HepG2 (cell line): ENCODE measurements at regions not wholly inside any gene's neighbourhood (a gene's known extent, or its start where the extent isn't known, plus 50 kb on each side); places are given as distances from the start of the nearest gene placed in this dataset.

Experiments used
- CHD2 ChIP-seq: IDR thresholded peaks from 2 replicates; pipeline ENCODE4 v1.6.1; 2011; ENCODE audit warnings: low read depth, low read length, improper control_type of control experiment
- FOSL2 ChIP-seq: sonication (generic); formaldehyde crosslinking; IDR thresholded peaks from 2 replicates; pipeline ENCODE4 v1.4.0; 2020; ENCODE audit warnings: missing genetic modification reagents
- KMT2B ChIP-seq: IDR thresholded peaks from 2 replicates; pipeline ENCODE4 v1.6.1; 2016; ENCODE audit warnings: missing genetic modification reagents, missing compliant biosample characterization
- MEIS2 ChIP-seq: sonication (generic); formaldehyde crosslinking; IDR thresholded peaks from 2 replicates; pipeline ENCODE4 v1.9.0; 2021; ENCODE audit warnings: mild to moderate bottlenecking, missing genetic modification reagents
- POLR2A ChIP-seq, 2 experiments: IDR thresholded peaks; 2 replicates each; pipeline ENCODE4 v1.6.1; 2011; ENCODE audit warnings: low read depth in 2 of 2, low read length in 2 of 2, mild to moderate bottlenecking in 1 of 2, moderate library complexity in 1 of 2; ENCODE audit not compliant: insufficient read depth in 1 of 2
- YY1 ChIP-seq: IDR thresholded peaks from 2 replicates; pipeline ENCODE4 v1.6.1; 2011; ENCODE audit warnings: low read length, low read depth, moderate library complexity, mild to moderate bottlenecking; ENCODE audit not compliant: insufficient read depth, insufficient replicate concordance
- TF ChIP-seq, protein P1 (sequence below): sonication (generic); formaldehyde crosslinking; IDR thresholded peaks from 2 replicates; pipeline ENCODE4 v1.5.0; 2020; ENCODE audit warnings: mild to moderate bottlenecking, missing genetic modification reagents, moderate library complexity

DNA sequence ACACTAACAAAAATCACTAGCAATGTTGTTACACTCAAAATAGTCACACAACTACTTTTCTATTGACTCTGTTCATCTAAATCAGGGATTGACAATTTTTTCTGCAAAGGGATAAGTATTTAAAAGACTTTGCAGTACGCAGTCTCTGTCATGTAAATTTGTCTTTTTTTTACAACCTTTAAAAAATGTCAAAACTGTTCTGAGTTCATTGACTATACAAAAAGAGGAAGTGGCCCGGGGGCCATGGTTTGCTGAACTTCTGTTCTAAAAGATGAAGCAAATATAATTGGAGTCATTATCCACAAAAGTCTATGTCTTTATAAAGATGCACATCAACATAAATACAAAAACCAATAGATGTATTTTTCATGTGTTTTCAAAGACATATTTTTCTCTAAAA is 1310.3 kb downstream of the RPA4 start:
- TF ChIP-seq FOSL2 (CRISPR knock-in tag), result no peak
- TF ChIP-seq KMT2B, result no peak
- TF ChIP-seq, protein P1, sequence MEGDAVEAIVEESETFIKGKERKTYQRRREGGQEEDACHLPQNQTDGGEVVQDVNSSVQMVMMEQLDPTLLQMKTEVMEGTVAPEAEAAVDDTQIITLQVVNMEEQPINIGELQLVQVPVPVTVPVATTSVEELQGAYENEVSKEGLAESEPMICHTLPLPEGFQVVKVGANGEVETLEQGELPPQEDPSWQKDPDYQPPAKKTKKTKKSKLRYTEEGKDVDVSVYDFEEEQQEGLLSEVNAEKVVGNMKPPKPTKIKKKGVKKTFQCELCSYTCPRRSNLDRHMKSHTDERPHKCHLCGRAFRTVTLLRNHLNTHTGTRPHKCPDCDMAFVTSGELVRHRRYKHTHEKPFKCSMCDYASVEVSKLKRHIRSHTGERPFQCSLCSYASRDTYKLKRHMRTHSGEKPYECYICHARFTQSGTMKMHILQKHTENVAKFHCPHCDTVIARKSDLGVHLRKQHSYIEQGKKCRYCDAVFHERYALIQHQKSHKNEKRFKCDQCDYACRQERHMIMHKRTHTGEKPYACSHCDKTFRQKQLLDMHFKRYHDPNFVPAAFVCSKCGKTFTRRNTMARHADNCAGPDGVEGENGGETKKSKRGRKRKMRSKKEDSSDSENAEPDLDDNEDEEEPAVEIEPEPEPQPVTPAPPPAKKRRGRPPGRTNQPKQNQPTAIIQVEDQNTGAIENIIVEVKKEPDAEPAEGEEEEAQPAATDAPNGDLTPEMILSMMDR (CRISPR knock-in tag), result no peak
- TF ChIP-seq POLR2A (IDR thresholded peaks at IDR 0.05; ENCODE audit: insufficient read depth in 1 of 2, low read depth in 2 of 2, low read length in 2 of 2), result no peak
- no peak for TF ChIP-seq CHD2
- TF ChIP-seq MEIS2 (CRISPR knock-in tag), result no peak
- TF ChIP-seq YY1, result no peak
